Activated naive CD8-positive, alpha-beta T cell treated with anti-CD3 and anti-CD28 coated beads for 36 hours (primary cell): ENCODE measurements at regions not wholly inside any gene's neighbourhood (a gene's known extent, or its start where the extent isn't known, plus 50 kb on each side); places are given as distances from the start of the nearest gene placed in this dataset.
"Not testable (repeated sequence)": the region's sequence is repeated elsewhere in the genome, so short reads cannot be mapped to it uniquely, and the experiment has no call there.

Experiments used
- DNase-seq: peaks from one replicate; pipeline ENCODE4 v3.0.0; 2021
- H3K27ac Mint-ChIP-seq: one replicate; pipeline ENCODE4 v1.8.0; 2022; ENCODE audit warnings: mild to moderate bottlenecking, moderate library complexity, mixed read lengths
- H3K27me3 Mint-ChIP-seq: one replicate; pipeline ENCODE4 v1.8.0; 2022; ENCODE audit warnings: mild to moderate bottlenecking, mixed read lengths
- H3K36me3 Mint-ChIP-seq: one replicate; pipeline ENCODE4 v1.8.0; 2021; ENCODE audit warnings: mild to moderate bottlenecking, mixed read lengths
- H3K4me1 Mint-ChIP-seq: one replicate; pipeline ENCODE4 v1.8.0; 2021; ENCODE audit warnings: mixed read lengths
- H3K4me3 Mint-ChIP-seq: one replicate; pipeline ENCODE4 v1.8.0; 2022; ENCODE audit warnings: mild to moderate bottlenecking, moderate library complexity, mixed read lengths
- H3K9me3 Mint-ChIP-seq: one replicate; pipeline ENCODE4 v1.8.0; 2022; ENCODE audit warnings: mixed read lengths

DNA sequence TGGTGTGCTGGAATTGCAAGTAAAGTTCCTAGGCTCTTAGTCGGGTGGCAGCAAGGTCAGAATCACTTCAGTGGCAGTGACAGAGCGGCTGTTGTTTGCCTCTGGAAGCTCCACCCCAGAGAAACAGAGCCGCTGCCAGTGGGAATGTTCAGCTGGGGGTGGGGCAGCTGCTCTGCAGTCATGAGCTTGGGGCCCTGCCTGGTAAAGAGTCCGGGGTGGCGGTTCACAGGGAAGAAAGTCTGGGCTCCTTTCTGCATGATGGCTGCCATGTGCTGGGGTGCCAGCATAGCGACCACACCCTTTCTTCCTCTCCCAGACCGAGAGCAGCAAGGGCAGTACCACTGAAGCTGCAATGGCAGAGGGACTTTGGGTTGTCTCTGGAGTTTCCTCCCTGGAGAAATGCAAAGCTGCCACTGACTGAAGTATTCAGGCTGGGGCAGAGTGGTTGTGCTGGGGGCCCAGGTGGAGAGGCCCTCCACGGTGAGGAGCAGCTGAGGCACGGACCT lies 108.8 kb upstream of the CENPE start:
- Mint-ChIP-seq H3K27ac (no peak overlapping the region), H3K36me3 (no peaks in the 10 kb centered on the region), H3K4me3 (no peak overlapping the region), H3K4me1 (no peaks in the 10 kb centered on the region), H3K9me3 (no peaks in the 10 kb centered on the region), H3K27me3 (peaks cover 5% of the 10 kb centered on the region)
- no peak for DNase-seq

- DNase-seq, result no peak
- H3K4me1 Mint-ChIP-seq, result no peaks in the 10 kb centered on the region
- no peak overlapping the region for H3K4me3 Mint-ChIP-seq
- no peaks in the 10 kb centered on the region for H3K36me3 Mint-ChIP-seq
- H3K9me3 Mint-ChIP-seq, result no peaks in the 10 kb centered on the region
- peaks cover 5% of the 10 kb centered on the region for H3K27me3 Mint-ChIP-seq
- no peak overlapping the region for H3K27ac Mint-ChIP-seq
Observed at GRCh38 chr4:103305355-103305754, 107.2 kb upstream of the CENPE start.

GRCh38 chr4:103303011-103303410 lies 104.9 kb upstream of the CENPE start:
- DNase-seq, result no peak
- Mint-ChIP-seq H3K36me3 (no peaks in the 10 kb centered on the region), H3K9me3 (no peaks in the 10 kb centered on the region), H3K4me1 (no peaks in the 10 kb centered on the region), H3K27ac (no peak overlapping the region), H3K4me3 (no peak overlapping the region), H3K27me3 (peaks cover 5% of the 10 kb centered on the region)

GRCh38 chr4:103292959-103293358 lies 94.8 kb upstream of the CENPE start:
- Mint-ChIP-seq H3K36me3 (no peaks in the 10 kb centered on the region), H3K4me3 (no peak overlapping the region), H3K27ac (no peak overlapping the region), H3K9me3 (peaks cover 1% of the 10 kb centered on the region), H3K4me1 (no peaks in the 10 kb centered on the region), H3K27me3 (no peaks in the 10 kb centered on the region)
- DNase-seq, result no peak

DNA sequence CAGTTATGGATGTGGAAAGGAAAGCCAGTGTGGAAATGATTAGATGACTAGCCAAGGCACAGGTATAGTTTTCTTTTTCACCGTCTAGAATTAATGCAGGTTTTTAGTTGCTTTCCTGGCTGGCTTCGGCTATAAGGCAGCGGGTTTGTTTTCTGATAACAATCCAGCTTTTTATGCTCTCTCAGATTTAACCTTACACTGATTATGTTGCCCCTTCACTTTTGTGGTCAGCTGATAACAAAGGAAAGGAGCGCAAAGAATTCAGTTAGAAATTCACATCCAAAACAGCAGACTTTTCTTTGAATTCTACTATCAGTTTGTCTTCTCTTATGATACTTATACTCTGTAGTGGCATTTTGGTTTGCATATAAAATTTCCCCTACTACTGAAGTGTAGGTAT lies 94.2 kb upstream of the CENPE start:
- H3K4me3 Mint-ChIP-seq, result no peak overlapping the region
- no peaks in the 10 kb centered on the region for H3K4me1 Mint-ChIP-seq
- no peak for DNase-seq
- H3K36me3 Mint-ChIP-seq, result no peaks in the 10 kb centered on the region
- no peaks in the 10 kb centered on the region for H3K9me3 Mint-ChIP-seq
- H3K27me3 Mint-ChIP-seq, result no peaks in the 10 kb centered on the region
- no peak overlapping the region for H3K27ac Mint-ChIP-seq

- H3K9me3 Mint-ChIP-seq, result no peaks in the 10 kb centered on the region
- H3K4me3 Mint-ChIP-seq, result no peak overlapping the region
- no peaks in the 10 kb centered on the region for H3K36me3 Mint-ChIP-seq
- DNase-seq, result no peak
- H3K27ac Mint-ChIP-seq, result no peak overlapping the region
- no peaks in the 10 kb centered on the region for H3K27me3 Mint-ChIP-seq
- no peaks in the 10 kb centered on the region for H3K4me1 Mint-ChIP-seq
Observed at GRCh38 chr4:103289186-103289585, 91.0 kb upstream of the CENPE start.

DNA sequence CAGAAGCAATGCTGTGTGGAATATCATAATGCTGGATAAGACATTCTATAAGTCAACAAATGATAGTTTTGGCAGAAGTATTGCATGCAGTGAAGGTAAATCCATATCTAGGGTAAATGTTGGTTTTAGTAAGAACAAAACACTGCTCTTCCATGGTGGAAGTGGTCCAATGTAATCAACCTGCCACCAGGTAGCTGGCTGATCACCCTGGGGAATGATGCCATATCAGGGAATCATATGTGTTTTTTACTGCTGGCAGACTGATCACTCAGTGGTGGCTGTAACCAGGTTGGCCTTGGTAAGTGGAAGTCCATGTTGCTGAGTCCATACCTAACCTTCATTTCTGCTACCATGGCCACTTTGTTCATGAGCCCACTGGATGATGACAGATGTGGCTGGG lies 74.0 kb upstream of the CENPE start:
- H3K27ac Mint-ChIP-seq, result no peak overlapping the region
- no peaks in the 10 kb centered on the region for H3K9me3 Mint-ChIP-seq
- no peaks in the 10 kb centered on the region for H3K36me3 Mint-ChIP-seq
- H3K27me3 Mint-ChIP-seq, result peaks cover 10% of the 10 kb centered on the region
- DNase-seq, result no peak
- H3K4me1 Mint-ChIP-seq, result no peaks in the 10 kb centered on the region
- H3K4me3 Mint-ChIP-seq, result no peak overlapping the region

GRCh38 chr4:103268746-103269145 lies 70.6 kb upstream of the CENPE start:
- H3K27ac Mint-ChIP-seq, result no peak overlapping the region
- H3K36me3 Mint-ChIP-seq, result no peaks in the 10 kb centered on the region
- H3K9me3 Mint-ChIP-seq, result no peaks in the 10 kb centered on the region
- no peaks in the 10 kb centered on the region for H3K4me1 Mint-ChIP-seq
- peaks cover 26% of the 10 kb centered on the region for H3K27me3 Mint-ChIP-seq
- DNase-seq, result no peak
- H3K4me3 Mint-ChIP-seq, result no peak overlapping the region

DNA sequence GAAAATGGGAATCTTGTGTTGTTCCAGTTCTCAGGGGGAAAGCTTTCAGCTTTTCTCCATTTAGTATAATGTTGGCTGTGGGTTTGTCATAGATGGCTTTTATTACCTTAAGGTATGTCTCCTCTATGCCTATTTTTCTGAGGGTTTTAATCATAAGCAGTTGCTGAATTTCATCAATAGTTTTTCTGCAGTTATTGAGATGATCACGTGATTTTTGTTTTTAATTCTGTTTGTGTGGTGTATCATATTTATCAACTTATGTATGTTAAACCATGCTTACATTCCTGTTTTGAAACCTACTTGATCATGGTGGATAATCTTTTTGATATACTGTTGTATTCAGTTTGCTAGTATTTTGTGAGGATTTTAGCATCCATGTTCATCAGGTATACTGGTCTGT lies 66.8 kb upstream of the CENPE start:
- no peaks in the 10 kb centered on the region for H3K4me1 Mint-ChIP-seq
- no peak for DNase-seq

DNA sequence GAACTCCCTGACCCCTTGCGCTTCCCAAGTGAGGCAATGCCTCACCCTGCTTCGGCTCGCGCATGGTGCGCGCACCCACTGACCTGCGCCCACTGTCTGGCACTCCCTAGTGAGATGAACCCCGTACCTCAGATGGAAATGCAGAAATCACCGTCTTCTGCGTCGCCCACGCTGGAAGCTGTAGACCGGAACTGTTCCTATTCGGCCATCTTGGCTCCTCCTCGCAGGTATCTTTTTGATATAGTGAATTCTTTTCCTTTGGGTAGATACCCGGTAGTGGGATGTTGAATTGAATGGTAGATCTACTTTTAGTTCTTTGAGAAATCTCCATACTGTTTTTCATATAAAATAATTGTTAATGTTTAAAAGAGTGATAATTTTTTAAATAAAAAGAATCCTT lies 57.9 kb upstream of the CENPE start:
- H3K27me3 Mint-ChIP-seq, H3K27ac Mint-ChIP-seq, H3K36me3 Mint-ChIP-seq, H3K4me1 Mint-ChIP-seq, DNase-seq, H3K9me3 Mint-ChIP-seq, H3K4me3 Mint-ChIP-seq: not testable (repeated sequence)

More for the DNA sequence above, 66.8 kb upstream of the CENPE start:
- Mint-ChIP-seq H3K9me3 (no peaks in the 10 kb centered on the region), H3K27me3 (peaks cover 26% of the 10 kb centered on the region), H3K27ac (no peak overlapping the region), H3K4me3 (no peak overlapping the region), H3K36me3 (no peaks in the 10 kb centered on the region)
